ENCODE measurements at regions not wholly inside any gene's neighbourhood (a gene's known extent, or its start where the extent isn't known, plus 50 kb on each side); places are given as distances from the start of the nearest gene placed in this dataset.
"Not testable (repeated sequence)": the region's sequence is repeated elsewhere in the genome, so short reads cannot be mapped to it uniquely, and the experiment has no call there.

DNA sequence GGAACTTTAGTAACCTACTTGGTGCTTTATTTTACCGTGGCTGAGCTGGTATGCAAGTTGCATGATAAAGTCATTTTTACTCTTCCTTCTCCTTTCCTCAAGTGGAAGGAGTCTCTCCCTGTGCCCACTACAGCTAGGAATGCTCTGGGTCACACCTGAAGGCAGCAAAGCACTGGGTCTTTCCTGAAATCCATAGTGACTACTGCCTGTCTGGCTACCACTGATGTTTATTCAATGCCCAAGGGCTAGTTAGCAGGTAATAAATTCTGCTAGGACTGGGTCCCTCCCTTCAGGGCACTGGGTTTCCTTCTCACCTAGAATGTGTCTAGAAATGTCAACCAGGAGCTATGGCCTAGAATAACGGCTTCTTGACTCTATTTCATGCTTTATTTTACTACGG lies 1081.4 kb downstream of the FAT4 start:
- Histone ChIP-seq H3K27ac (no peak overlapping the region), H3K4me3 (ENCODE audit: low read depth, low read length) (no peak overlapping the region), H3K27me3 (replicated peaks) (no peaks in the 10 kb centered on the region), H3K36me3 (replicated peaks) (no peaks in the 10 kb centered on the region)
- in situ Hi-C loops (cut with HindIII; ENCODE audit: low pct_ligation_motif_present, low sequenced_read_pairs), result no loop called here
- no peak for DNase-seq
- TF ChIP-seq, protein P1, sequence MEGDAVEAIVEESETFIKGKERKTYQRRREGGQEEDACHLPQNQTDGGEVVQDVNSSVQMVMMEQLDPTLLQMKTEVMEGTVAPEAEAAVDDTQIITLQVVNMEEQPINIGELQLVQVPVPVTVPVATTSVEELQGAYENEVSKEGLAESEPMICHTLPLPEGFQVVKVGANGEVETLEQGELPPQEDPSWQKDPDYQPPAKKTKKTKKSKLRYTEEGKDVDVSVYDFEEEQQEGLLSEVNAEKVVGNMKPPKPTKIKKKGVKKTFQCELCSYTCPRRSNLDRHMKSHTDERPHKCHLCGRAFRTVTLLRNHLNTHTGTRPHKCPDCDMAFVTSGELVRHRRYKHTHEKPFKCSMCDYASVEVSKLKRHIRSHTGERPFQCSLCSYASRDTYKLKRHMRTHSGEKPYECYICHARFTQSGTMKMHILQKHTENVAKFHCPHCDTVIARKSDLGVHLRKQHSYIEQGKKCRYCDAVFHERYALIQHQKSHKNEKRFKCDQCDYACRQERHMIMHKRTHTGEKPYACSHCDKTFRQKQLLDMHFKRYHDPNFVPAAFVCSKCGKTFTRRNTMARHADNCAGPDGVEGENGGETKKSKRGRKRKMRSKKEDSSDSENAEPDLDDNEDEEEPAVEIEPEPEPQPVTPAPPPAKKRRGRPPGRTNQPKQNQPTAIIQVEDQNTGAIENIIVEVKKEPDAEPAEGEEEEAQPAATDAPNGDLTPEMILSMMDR (IDR thresholded peaks at IDR 0.05; ENCODE audit: low read depth, low read length, missing control alignments), result no peak

DNA sequence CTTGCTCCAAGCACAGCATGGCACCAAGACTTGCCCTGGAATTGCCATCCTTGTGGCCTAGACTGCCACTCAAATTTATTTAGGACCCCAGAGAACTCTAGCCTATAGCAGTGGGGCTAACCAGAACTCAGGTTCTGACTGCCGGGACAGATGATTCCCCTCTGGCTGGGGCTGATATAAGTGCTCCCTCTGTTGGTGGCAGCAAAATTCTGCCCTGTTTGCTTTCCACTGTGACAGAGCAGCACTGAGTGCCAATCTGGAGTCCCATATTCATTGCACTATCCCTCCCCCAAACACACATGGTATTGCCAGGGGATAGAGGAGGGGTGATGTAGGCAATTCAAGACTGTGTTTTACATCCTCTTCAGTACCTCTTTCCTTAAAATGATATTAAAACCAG lies 1081.9 kb downstream of the FAT4 start:
- no peak for DNase-seq
- in situ Hi-C loops (cut with HindIII; ENCODE audit: low pct_ligation_motif_present, low sequenced_read_pairs), result no loop called here
- TF ChIP-seq, protein P1 (IDR thresholded peaks at IDR 0.05; ENCODE audit: low read depth, low read length, missing control alignments), result peak; percentile 20
- Histone ChIP-seq H3K27ac (no peak overlapping the region), H3K4me3 (ENCODE audit: low read depth, low read length) (no peak overlapping the region), H3K36me3 (replicated peaks) (no peaks in the 10 kb centered on the region), H3K27me3 (replicated peaks) (no peaks in the 10 kb centered on the region)

DNA sequence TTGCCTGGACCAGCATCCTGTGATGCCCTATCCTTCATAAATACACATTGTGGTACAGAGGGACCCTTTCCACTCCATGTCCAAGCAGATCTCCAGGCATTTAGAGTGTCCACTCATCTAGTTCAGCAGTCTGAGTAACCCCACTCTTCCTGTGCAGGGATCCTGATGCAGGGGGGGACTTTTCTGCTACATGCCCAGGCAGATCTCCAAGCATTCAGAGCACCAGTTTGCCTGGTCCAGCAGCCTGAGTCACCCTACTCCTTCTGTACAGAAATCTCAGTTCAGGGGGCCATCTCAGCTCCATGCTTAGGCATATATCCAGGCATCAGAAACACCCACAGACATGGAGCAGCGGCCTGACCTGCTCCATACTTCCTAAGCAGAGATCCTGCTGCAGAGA lies 1089.8 kb downstream of the FAT4 start:
- Histone ChIP-seq H3K36me3 (replicated peaks) (no peaks in the 10 kb centered on the region), H3K27ac (no peak overlapping the region), H3K27me3 (replicated peaks) (no peaks in the 10 kb centered on the region), H3K4me3 (ENCODE audit: low read depth, low read length) (no peak overlapping the region)
- TF ChIP-seq, protein P1 (IDR thresholded peaks at IDR 0.05; ENCODE audit: low read depth, low read length, missing control alignments), result no peak
- in situ Hi-C loops (cut with HindIII; ENCODE audit: low pct_ligation_motif_present, low sequenced_read_pairs), result no loop called here
- DNase-seq, result no peak

DNA sequence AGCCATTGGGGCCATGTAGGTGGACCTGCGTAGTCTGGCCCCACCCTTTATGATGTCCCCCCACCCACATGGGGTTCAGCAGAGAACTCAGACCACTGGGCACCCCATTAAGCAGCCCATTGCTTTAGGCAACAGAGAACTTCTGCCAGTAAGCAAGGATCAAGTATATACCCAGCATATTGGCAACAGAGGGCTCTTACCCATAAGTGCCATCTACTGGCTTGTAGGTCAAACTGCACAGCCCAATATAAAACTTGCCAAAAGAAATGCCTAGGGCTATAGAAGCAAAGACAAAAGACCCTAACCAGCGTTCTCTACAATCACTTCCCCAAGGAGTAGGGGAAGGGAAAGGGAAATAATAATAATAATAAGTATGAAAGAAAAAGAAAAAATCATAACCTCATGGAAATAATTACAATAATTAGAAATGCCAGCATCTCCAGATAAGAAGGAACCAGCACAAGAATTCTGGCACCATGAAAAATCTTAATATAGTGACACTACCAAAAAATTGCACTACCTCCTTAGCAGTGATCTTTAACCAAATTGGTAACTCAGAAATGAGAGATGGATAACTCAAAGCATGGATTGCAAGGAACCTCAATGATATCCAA lies 1090.7 kb downstream of the FAT4 start:
- in situ Hi-C loops (cut with HindIII; ENCODE audit: low pct_ligation_motif_present, low sequenced_read_pairs), result no loop called here
- H3K27me3 ChIP-seq (replicated peaks), result no peaks in the 10 kb centered on the region
- H3K36me3 ChIP-seq (replicated peaks), result no peaks in the 10 kb centered on the region
- no peak overlapping the region for H3K4me3 ChIP-seq (ENCODE audit: low read depth, low read length)
- TF ChIP-seq, protein P1 (IDR thresholded peaks at IDR 0.05; ENCODE audit: low read depth, low read length, missing control alignments), result peak; percentile 76
- H3K27ac ChIP-seq, result no peak overlapping the region
- no peak for DNase-seq

DNA sequence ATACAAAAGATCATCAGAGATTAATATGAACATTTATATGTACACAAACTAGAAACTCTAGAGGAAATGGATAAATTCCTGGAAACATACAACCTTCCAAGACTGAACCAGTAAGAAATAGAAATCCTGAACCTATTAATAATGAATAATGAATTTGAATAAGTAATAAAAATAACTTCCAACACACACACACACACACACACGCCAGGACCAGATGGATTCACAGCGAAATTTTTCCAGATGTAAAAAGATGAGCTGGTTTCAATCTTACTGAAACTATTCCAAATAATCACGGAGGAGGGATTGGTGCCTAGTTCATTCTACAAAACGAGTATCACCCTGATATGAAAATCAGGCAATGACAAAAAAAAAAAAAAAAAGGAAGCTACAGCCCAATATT lies 1095.0 kb downstream of the FAT4 start:
- Histone ChIP-seq H3K4me3 (ENCODE audit: low read depth, low read length) (no peak overlapping the region), H3K27ac (no peak overlapping the region), H3K36me3 (replicated peaks) (no peaks in the 10 kb centered on the region), H3K27me3 (replicated peaks) (no peaks in the 10 kb centered on the region)
- in situ Hi-C loops (cut with HindIII; ENCODE audit: low pct_ligation_motif_present, low sequenced_read_pairs), result no loop called here
- DNase-seq, result no peak
- TF ChIP-seq, protein P1 (IDR thresholded peaks at IDR 0.05; ENCODE audit: low read depth, low read length, missing control alignments), result no peak

DNA sequence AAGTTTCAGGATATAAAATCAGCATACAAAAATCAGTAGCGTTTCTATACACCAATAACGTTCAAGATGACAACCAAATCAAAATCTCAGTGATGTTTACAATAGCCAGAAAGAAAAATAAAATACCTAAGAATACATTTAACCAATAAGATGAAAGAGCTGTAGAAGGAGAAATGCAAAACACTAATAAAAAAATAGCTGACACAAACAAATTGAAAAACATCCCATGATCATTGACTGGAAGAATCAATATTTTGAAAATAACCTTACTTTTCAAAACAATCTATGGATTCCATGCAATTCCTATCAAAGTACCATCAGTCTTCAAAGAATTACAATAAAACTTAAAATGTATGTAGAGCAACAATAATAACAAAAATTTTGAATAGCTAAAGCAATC lies 1096.3 kb downstream of the FAT4 start:
- in situ Hi-C loops (cut with HindIII; ENCODE audit: low pct_ligation_motif_present, low sequenced_read_pairs), result no loop called here
- TF ChIP-seq, protein P1 (IDR thresholded peaks at IDR 0.05; ENCODE audit: low read depth, low read length, missing control alignments), result no peak
- Histone ChIP-seq H3K4me3 (ENCODE audit: low read depth, low read length) (no peak overlapping the region), H3K27ac (no peak overlapping the region), H3K27me3 (replicated peaks) (no peaks in the 10 kb centered on the region), H3K36me3 (replicated peaks) (no peaks in the 10 kb centered on the region)
- DNase-seq, result no peak

DNA sequence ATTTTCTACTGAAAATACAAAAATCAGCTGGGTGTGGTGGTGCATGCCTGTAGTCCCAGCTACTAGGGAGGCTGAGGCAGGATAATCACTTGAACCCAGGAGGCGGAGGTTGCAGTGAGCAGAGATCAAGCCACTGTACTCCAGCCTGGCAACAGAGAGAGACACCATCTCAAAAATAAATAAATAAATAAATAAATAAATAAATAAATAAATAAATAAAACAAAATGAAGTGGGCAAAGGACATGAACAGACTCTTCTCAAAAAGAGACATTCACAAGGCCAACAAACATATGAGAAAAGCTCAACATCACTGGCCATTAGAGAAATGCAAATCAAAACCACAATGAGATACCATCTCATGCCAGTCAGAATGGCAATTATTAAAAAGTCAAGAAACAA lies 1097.6 kb downstream of the FAT4 start:
- DNase-seq; H3K27ac ChIP-seq; H3K36me3 ChIP-seq (replicated peaks); in situ Hi-C loops (cut with HindIII; ENCODE audit: low pct_ligation_motif_present, low sequenced_read_pairs); H3K27me3 ChIP-seq (replicated peaks); H3K4me3 ChIP-seq (ENCODE audit: low read depth, low read length): not testable (repeated sequence)
